GM23338 (cell line): ENCODE measurements at regions not wholly inside any gene's neighbourhood (a gene's known extent, or its start where the extent isn't known, plus 50 kb on each side); places are given as distances from the start of the nearest gene placed in this dataset.

Experiments
- ATAC-seq: fragments of 200-7000 bp; cut with Tn5 transposase; 3 replicates; pipeline ENCODE4 v1.9.1; 2020
- DNase-seq: peaks from one replicate; pipeline ENCODE4 v3.0.0-alpha.2; 2015; ENCODE audit warnings: low spot score
- H2AFZ ChIP-seq: fragments of 200-600 bp; sonication (generic); 2 replicates; pipeline ENCODE4 v1.8.0; 2016; ENCODE audit warnings: antibody characterized with exemption, mild to moderate bottlenecking, moderate library complexity
- H3F3A ChIP-seq: fragments of 200-600 bp; sonication (generic); replicated peaks from 2 replicates; pipeline ENCODE4 v1.8.0; 2017; ENCODE audit warnings: antibody characterized with exemption, mixed run types, low read depth
- H3K27ac ChIP-seq: fragments of 200-600 bp; sonication (generic); 2 replicates; pipeline ENCODE4 v1.6.1; 2016; ENCODE audit warnings: low read depth
- H3K27me3 ChIP-seq: fragments of 200-600 bp; sonication (generic); 2 replicates; pipeline ENCODE4 v1.8.0; 2016; ENCODE audit warnings: mild to moderate bottlenecking, mixed run types, moderate library complexity; ENCODE audit not compliant: insufficient read depth
- H3K36me3 ChIP-seq: fragments of 200-600 bp; sonication (generic); 2 replicates; pipeline ENCODE4 v1.8.0; 2016; ENCODE audit warnings: mild to moderate bottlenecking; ENCODE audit not compliant: insufficient read depth
- H3K4me1 ChIP-seq: fragments of 200-600 bp; sonication (generic); 2 replicates; pipeline ENCODE4 v1.8.0; 2016; ENCODE audit warnings: mild to moderate bottlenecking, moderate library complexity; ENCODE audit not compliant: insufficient read depth
- H3K4me2 ChIP-seq: fragments of 200-600 bp; sonication (generic); 2 replicates; pipeline ENCODE4 v1.7.1; 2017; ENCODE audit warnings: mixed run types
- H3K4me3 ChIP-seq: fragments of 200-600 bp; sonication (generic); 2 replicates; pipeline ENCODE4 v1.6.1; 2016; ENCODE audit warnings: mixed run types
- H3K79me2 ChIP-seq: fragments of 200-600 bp; sonication (generic); replicated peaks from 2 replicates; pipeline ENCODE4 v1.8.0; 2017; ENCODE audit warnings: mild to moderate bottlenecking; ENCODE audit not compliant: insufficient read depth
- H3K9me2 ChIP-seq: fragments of 200-600 bp; sonication (generic); 2 replicates; pipeline ENCODE4 v1.8.0; 2017; ENCODE audit not compliant: insufficient read depth
- H4K20me1 ChIP-seq: fragments of 200-600 bp; sonication (generic); replicated peaks from 2 replicates; pipeline ENCODE4 v1.8.0; 2017; ENCODE audit warnings: mild to moderate bottlenecking; ENCODE audit not compliant: insufficient read depth
- H3K27ac Mint-ChIP-seq: 2 replicates; pipeline ENCODE4 v1.8.0; 2020; ENCODE audit warnings: inconsistent platforms, mild to moderate bottlenecking, moderate library complexity, mixed read lengths
- H3K27me3 Mint-ChIP-seq: 3 replicates; pipeline ENCODE4 v1.8.0; 2022; ENCODE audit warnings: low read depth, mild to moderate bottlenecking, moderate library complexity, mixed read lengths, inconsistent platforms; ENCODE audit not compliant: insufficient read depth, poor library complexity
- H3K36me3 Mint-ChIP-seq: 3 replicates; pipeline ENCODE4 v1.8.0; 2021; ENCODE audit warnings: low read depth, mild to moderate bottlenecking, inconsistent platforms, moderate library complexity, mixed read lengths
- H3K4me1 Mint-ChIP-seq: 3 replicates; pipeline ENCODE4 v1.8.0; 2020; ENCODE audit warnings: mild to moderate bottlenecking, inconsistent platforms, mixed read lengths
- H3K4me3 Mint-ChIP-seq: 3 replicates; pipeline ENCODE4 v1.8.0; 2021; ENCODE audit warnings: moderate library complexity, mild to moderate bottlenecking, inconsistent platforms, mixed read lengths
- H3K9me3 Mint-ChIP-seq: 3 replicates; pipeline ENCODE4 v1.8.0; 2020; ENCODE audit warnings: moderate library complexity, mild to moderate bottlenecking, inconsistent platforms, mixed read lengths
- CREB1 ChIP-seq: fragments of 250-450 bp; sonication (Bioruptor Pico); IDR thresholded peaks from 2 replicates; pipeline ENCODE4 v1.5.0; 2020; ENCODE audit warnings: low read depth, mild to moderate bottlenecking, moderate library complexity
- EZH2 ChIP-seq: fragments of 200-600 bp; sonication (generic); IDR thresholded peaks from one replicate; pipeline ENCODE4 v1.8.0; 2017; ENCODE audit warnings: antibody characterized with exemption, mild to moderate bottlenecking, low read depth; ENCODE audit not compliant: unreplicated experiment
- JUNB ChIP-seq: IDR thresholded peaks from one replicate; pipeline ENCODE4 v1.6.1; 2016; ENCODE audit warnings: antibody characterized with exemption; ENCODE audit not compliant: unreplicated experiment
- NANOG ChIP-seq: IDR thresholded peaks from 2 replicates; pipeline ENCODE4 v1.6.1; 2016; ENCODE audit warnings: antibody characterized with exemption, borderline replicate concordance
- REST ChIP-seq: IDR thresholded peaks from one replicate; pipeline ENCODE4 v1.6.1; 2018; ENCODE audit warnings: antibody characterized with exemption; ENCODE audit not compliant: unreplicated experiment
- TF ChIP-seq, protein P1 (sequence below), 2 experiments: fragments of 200-600 bp in 1 of 2; sonication (generic) in 1 of 2; conservative IDR thresholded peaks; 2 replicates each; pipeline versions ENCODE4 v1.5.1 to v1.6.1; 2016 to 2017; ENCODE audit warnings: antibody characterized with exemption in 2 of 2, low read depth in 2 of 2, mild to moderate bottlenecking in 2 of 2, moderate library complexity in 1 of 2

- Histone ChIP-seq H3K36me3 (no peaks in the 10 kb centered on the region), H3K79me2 (no peaks in the 10 kb centered on the region), H3K4me1 (no peaks in the 10 kb centered on the region), H3K4me3 (no peak overlapping the region), H3K27me3 (no peaks in the 10 kb centered on the region), H4K20me1 (no peaks in the 10 kb centered on the region), H3K9me2 (no peaks in the 10 kb centered on the region), H3K27ac (no peak overlapping the region), H3K4me2 (no peak overlapping the region), H3F3A (no peaks in the 10 kb centered on the region), H2AFZ (peak overlapping the region; percentile 76; the same call in 1 of the 2 replicates)
- no peaks in the 10 kb centered on the region for H3K36me3 Mint-ChIP-seq
- no peak overlapping the region for H3K4me3 Mint-ChIP-seq
- H3K27ac Mint-ChIP-seq = no peak overlapping the region
- ATAC-seq = peak; percentile 93
- H3K9me3 Mint-ChIP-seq = 0 out of 3 replicates have a peak, but pooled peaks cover 3% of the 10 kb centered on the region
- H3K27me3 Mint-ChIP-seq = peaks cover 10% of the 10 kb centered on the region
- H3K4me1 Mint-ChIP-seq = peaks cover 15% of the 10 kb centered on the region
- peak; percentile 83 for DNase-seq
- TF ChIP-seq, protein P1, sequence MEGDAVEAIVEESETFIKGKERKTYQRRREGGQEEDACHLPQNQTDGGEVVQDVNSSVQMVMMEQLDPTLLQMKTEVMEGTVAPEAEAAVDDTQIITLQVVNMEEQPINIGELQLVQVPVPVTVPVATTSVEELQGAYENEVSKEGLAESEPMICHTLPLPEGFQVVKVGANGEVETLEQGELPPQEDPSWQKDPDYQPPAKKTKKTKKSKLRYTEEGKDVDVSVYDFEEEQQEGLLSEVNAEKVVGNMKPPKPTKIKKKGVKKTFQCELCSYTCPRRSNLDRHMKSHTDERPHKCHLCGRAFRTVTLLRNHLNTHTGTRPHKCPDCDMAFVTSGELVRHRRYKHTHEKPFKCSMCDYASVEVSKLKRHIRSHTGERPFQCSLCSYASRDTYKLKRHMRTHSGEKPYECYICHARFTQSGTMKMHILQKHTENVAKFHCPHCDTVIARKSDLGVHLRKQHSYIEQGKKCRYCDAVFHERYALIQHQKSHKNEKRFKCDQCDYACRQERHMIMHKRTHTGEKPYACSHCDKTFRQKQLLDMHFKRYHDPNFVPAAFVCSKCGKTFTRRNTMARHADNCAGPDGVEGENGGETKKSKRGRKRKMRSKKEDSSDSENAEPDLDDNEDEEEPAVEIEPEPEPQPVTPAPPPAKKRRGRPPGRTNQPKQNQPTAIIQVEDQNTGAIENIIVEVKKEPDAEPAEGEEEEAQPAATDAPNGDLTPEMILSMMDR (conservative IDR thresholded peaks at IDR 0.05; ENCODE audit: low read depth in 2 of 2) = peak; percentile 56 to 62
- no peak for TF ChIP-seq REST
Observed at GRCh38 chr12:131454418-131455217, 256.3 kb upstream of the SFSWAP start.

DNA sequence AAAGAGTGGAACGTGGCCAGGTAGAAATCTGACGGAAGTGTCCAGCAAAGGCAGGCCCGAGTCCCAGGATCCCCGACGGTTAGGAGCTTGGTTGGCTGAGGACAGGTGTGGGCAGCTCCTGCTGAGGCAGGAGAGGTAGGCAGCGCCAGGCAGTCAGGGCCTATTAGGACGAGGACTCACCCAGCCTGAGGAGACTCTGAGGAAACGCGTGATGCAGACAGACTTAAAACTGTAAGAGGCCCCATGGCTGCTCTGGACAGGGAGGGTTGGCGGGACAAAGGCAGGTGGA, 255.7 kb upstream of the SFSWAP start:
- DNase-seq (no peak), ATAC-seq (no peak)
- no peaks in the 10 kb centered on the region for H3K9me2 ChIP-seq
- H3K79me2 ChIP-seq = no peaks in the 10 kb centered on the region
- peak overlapping the region; percentile 76; the same call in 1 of the 2 replicates for H2AFZ ChIP-seq
- H3K4me1 ChIP-seq = no peaks in the 10 kb centered on the region
- no peaks in the 10 kb centered on the region for H3K36me3 ChIP-seq
- no peak overlapping the region for H3K4me3 ChIP-seq
- Mint-ChIP-seq H3K4me3 (no peak overlapping the region), H3K27ac (no peak overlapping the region), H3K4me1 (peaks cover 15% of the 10 kb centered on the region), H3K36me3 (no peaks in the 10 kb centered on the region), H3K9me3 (0 out of 3 replicates have a peak, but pooled peaks cover 3% of the 10 kb centered on the region), H3K27me3 (peaks cover 10% of the 10 kb centered on the region)
- TF ChIP-seq EZH2 = no peak
- TF ChIP-seq NANOG = no peak
- TF ChIP-seq JUNB = no peak
- no peak for TF ChIP-seq CREB1 (CRISPR knock-in tag)
- no peak overlapping the region for H3K27ac ChIP-seq
- H3F3A ChIP-seq = no peaks in the 10 kb centered on the region
- H3K27me3 ChIP-seq = no peaks in the 10 kb centered on the region
- no peak overlapping the region for H3K4me2 ChIP-seq
- no peaks in the 10 kb centered on the region for H4K20me1 ChIP-seq
